IMR-90 (cell line): ENCODE measurements at regions not wholly inside any gene's neighbourhood (a gene's known extent, or its start where the extent isn't known, plus 50 kb on each side); places are given as distances from the start of the nearest gene placed in this dataset.

Experiments
- ATAC-seq: fragments of 200-7000 bp; cut with Tn5 transposase; 2 replicates; pipeline ENCODE4 v1.9.1; 2020; ENCODE audit warnings: low read depth, mild to moderate bottlenecking, moderate library complexity
- BruUV-seq: library from RNA; stranded (reverse); fragments of 400-500 nt; replicated peaks from 2 replicates; lab custom pipeline; 2021; lab: Mats Ljungman, UMichigan
- CTCF ChIA-PET: fragments of 300-600 bp; formaldehyde crosslinking; extraction: SDS; loops from one replicate; lab custom pipeline; 2021; ENCODE audit warnings: antibody characterized with exemption; lab: Yijun Ruan, JAX
- POLR2A ChIA-PET: fragments of 300-600 bp; sonication (Branson Sonifier 250); formaldehyde crosslinking; loops from one replicate; lab custom pipeline; 2022; ENCODE audit warnings: antibody characterized with exemption; ENCODE audit not compliant: unreplicated experiment; lab: Charles Lee
- DNase-seq: peaks from one replicate; pipeline ENCODE4 v3.0.0; 2013
- H2AFZ ChIP-seq: replicated peaks from 2 replicates; pipeline ENCODE3; 2013; ENCODE audit warnings: low read length, mild to moderate bottlenecking; ENCODE audit not compliant: poor library complexity
- H2AK5ac ChIP-seq: 2 replicates; pipeline ENCODE4 v1.6.1; 2013; ENCODE audit warnings: low read depth, low read length, inconsistent platforms
- H2AK9ac ChIP-seq: replicated peaks from 2 replicates; pipeline ENCODE3; 2013; ENCODE audit warnings: mild to moderate bottlenecking, low read depth, low read length, moderate library complexity; ENCODE audit not compliant: poor library complexity
- H2BK120ac ChIP-seq: 2 replicates; pipeline ENCODE4 v1.6.1; 2013; ENCODE audit warnings: low read depth, low read length, inconsistent platforms
- H2BK15ac ChIP-seq: 3 replicates; pipeline ENCODE4 v1.6.1; 2013; ENCODE audit warnings: low read depth, low read length, inconsistent platforms
- H2BK20ac ChIP-seq: 2 replicates; pipeline ENCODE4 v1.6.1; 2013; ENCODE audit warnings: low read depth, mild to moderate bottlenecking, inconsistent platforms, low read length, moderate library complexity
- H2BK5ac ChIP-seq: 2 replicates; pipeline ENCODE4 v1.6.1; 2013; ENCODE audit warnings: mild to moderate bottlenecking, low read depth, low read length, inconsistent platforms; ENCODE audit not compliant: poor library complexity, severe bottlenecking
- H3K14ac ChIP-seq: replicated peaks from 2 replicates; pipeline ENCODE4 v1.6.1; 2013; ENCODE audit warnings: low read depth, low read length, inconsistent platforms
- H3K18ac ChIP-seq: 2 replicates; pipeline ENCODE4 v1.6.1; 2013; ENCODE audit warnings: low read depth, low read length, control low read depth
- H3K23ac ChIP-seq: 2 replicates; pipeline ENCODE4 v1.6.1; 2013; ENCODE audit warnings: low read depth, low read length, inconsistent platforms
- H3K27ac ChIP-seq: 2 replicates; pipeline ENCODE4 v1.5.1; 2013; ENCODE audit warnings: mild to moderate bottlenecking, control low read depth, low read length; ENCODE audit not compliant: insufficient read depth
- H3K27me3 ChIP-seq: 2 replicates; pipeline ENCODE4 v1.6.1; 2013; ENCODE audit warnings: low read length; ENCODE audit not compliant: control insufficient read depth, insufficient read depth
- H3K36me3 ChIP-seq: 2 replicates; pipeline ENCODE4 v1.6.1; 2013; ENCODE audit warnings: low read length, mixed read lengths; ENCODE audit not compliant: control insufficient read depth, insufficient read depth
- H3K4ac ChIP-seq: 2 replicates; pipeline ENCODE4 v1.6.1; 2013; ENCODE audit warnings: low read depth, low read length, inconsistent platforms
- H3K4me1 ChIP-seq: 2 replicates; pipeline ENCODE4 v1.6.1; 2013; ENCODE audit warnings: low read length, mixed read lengths; ENCODE audit not compliant: control insufficient read depth, insufficient read depth
- H3K4me2 ChIP-seq: 2 replicates; pipeline ENCODE4 v1.6.1; 2013; ENCODE audit warnings: low read depth, mild to moderate bottlenecking, control low read depth, low read length, moderate library complexity
- H3K4me3 ChIP-seq: 2 replicates; pipeline ENCODE4 v1.5.1; 2013; ENCODE audit warnings: low read depth, mild to moderate bottlenecking, control low read depth, low read length, moderate library complexity; ENCODE audit not compliant: insufficient read depth
- H3K56ac ChIP-seq: 2 replicates; pipeline ENCODE4 v1.6.1; 2013; ENCODE audit warnings: low read length, inconsistent platforms; ENCODE audit not compliant: insufficient read depth; ENCODE audit errors: extremely low read depth
- H3K79me1 ChIP-seq, 2 experiments: 2 replicates each; pipeline ENCODE4 v1.6.1; 2013; ENCODE audit warnings: low read length in 2 of 2, inconsistent platforms in 1 of 2, low read depth in 1 of 2
- H3K9ac ChIP-seq: 2 replicates; pipeline ENCODE4 v1.6.1; 2013; ENCODE audit warnings: low read depth, low read length, control low read depth
- H3K9me1 ChIP-seq: 2 replicates; pipeline ENCODE4 v1.6.1; 2013; ENCODE audit warnings: low read length, inconsistent platforms; ENCODE audit not compliant: insufficient read depth
- H3K9me3 ChIP-seq: 2 replicates; pipeline ENCODE4 v1.6.1; 2013; ENCODE audit warnings: low read length; ENCODE audit not compliant: control insufficient read depth, insufficient read depth
- H4K20me1 ChIP-seq: 2 replicates; pipeline ENCODE4 v1.6.1; 2013; ENCODE audit warnings: low read length, inconsistent platforms; ENCODE audit not compliant: insufficient read depth
- H4K5ac ChIP-seq: 2 replicates; pipeline ENCODE4 v1.6.1; 2013; ENCODE audit warnings: mild to moderate bottlenecking, low read depth, low read length, control low read depth
- H4K8ac ChIP-seq, 2 experiments: 2 replicates each; pipeline ENCODE4 v1.6.1; 2013; ENCODE audit warnings: low read depth in 2 of 2, low read length in 2 of 2, control low read depth in 1 of 2, inconsistent platforms in 1 of 2
- H4K91ac ChIP-seq: 2 replicates; pipeline ENCODE4 v1.6.1; 2013; ENCODE audit warnings: low read depth, low read length, inconsistent platforms; ENCODE audit not compliant: insufficient read depth
- BHLHE40 ChIP-seq: fragments of 150-350 bp; IDR thresholded peaks from 2 replicates; pipeline ENCODE4 v1.6.1; 2016; ENCODE audit warnings: mild to moderate bottlenecking, low read depth, low read length
- CEBPB ChIP-seq: IDR thresholded peaks from 2 replicates; pipeline ENCODE4 v1.6.1; 2012; ENCODE audit warnings: low read depth, low read length, improper control_type of control experiment
- CHD1 ChIP-seq: IDR thresholded peaks from 2 replicates; pipeline ENCODE4 v1.6.1; 2012; ENCODE audit warnings: low read depth, low read length, improper control_type of control experiment
- FOS ChIP-seq: fragments of 150-350 bp; IDR thresholded peaks from 2 replicates; pipeline ENCODE4 v1.6.1; 2016; ENCODE audit warnings: low read depth, low read length
- MAFK ChIP-seq: IDR thresholded peaks from 2 replicates; pipeline ENCODE4 v1.6.1; 2012; ENCODE audit warnings: low read depth, low read length, improper control_type of control experiment
- MAZ ChIP-seq: IDR thresholded peaks from 2 replicates; pipeline ENCODE4 v1.6.1; 2012; ENCODE audit warnings: low read depth, mild to moderate bottlenecking, low read length, improper control_type of control experiment, moderate library complexity, borderline replicate concordance
- MXI1 ChIP-seq: IDR thresholded peaks from 2 replicates; pipeline ENCODE4 v1.6.1; 2012; ENCODE audit warnings: low read depth, mild to moderate bottlenecking, low read length, moderate library complexity, borderline replicate concordance
- NFE2L2 ChIP-seq: fragments of 150-350 bp; IDR thresholded peaks from 2 replicates; pipeline ENCODE4 v1.6.1; 2016; ENCODE audit warnings: low read depth, mild to moderate bottlenecking, low read length
- POLR2A ChIP-seq: IDR thresholded peaks from 2 replicates; pipeline ENCODE4 v1.6.1; 2012; ENCODE audit warnings: mild to moderate bottlenecking, low read depth, low read length
- RAD21 ChIP-seq: IDR thresholded peaks from 2 replicates; pipeline ENCODE4 v1.6.1; 2012; ENCODE audit warnings: low read length, improper control_type of control experiment
- RCOR1 ChIP-seq: IDR thresholded peaks from 2 replicates; pipeline ENCODE4 v1.6.1; 2012; ENCODE audit warnings: mild to moderate bottlenecking, low read length, improper control_type of control experiment; ENCODE audit not compliant: insufficient replicate concordance
- RFX5 ChIP-seq: IDR thresholded peaks from 2 replicates; pipeline ENCODE4 v1.8.0; 2012; ENCODE audit warnings: low read depth, mild to moderate bottlenecking, low read length, moderate library complexity
- SMC3 ChIP-seq: fragments of 150-350 bp; IDR thresholded peaks from 2 replicates; pipeline ENCODE4 v1.6.1; 2016; ENCODE audit warnings: low read depth, mild to moderate bottlenecking, antibody characterized with exemption, low read length, moderate library complexity
- WGBS, 2 experiments: methylation state at CpG; one replicate each; pipeline versions ENCODE4 v1.1.5 to v1.1.7; 2013; ENCODE audit warnings: missing lambda C conversion rate in 2 of 2; ENCODE audit not compliant: insufficient read length in 1 of 2; ENCODE audit errors: extremely low coverage in 2 of 2; 5-methylcytosine and 5-hydroxymethylcytosine counted together
- dilution Hi-C: fragments of 300-500 bp; cut with HindIII; formaldehyde crosslinking; loops from one replicate; pipeline ENCODE4 v1.14.3; 2018; ENCODE audit warnings: low sequenced_read_pairs; ENCODE audit not compliant: unreplicated experiment
- in situ Hi-C: fragments of 300-500 bp; cut with MboI; formaldehyde crosslinking; loops from 3 replicates; pipeline ENCODE4 v1.14.3; 2019; ENCODE audit warnings: low sequenced_read_pairs, inconsistent platforms, mixed read lengths
- intact Hi-C: fragments of 100-400 bp; cut with micrococcal nuclease; formaldehyde crosslinking; loops from 2 replicates; pipeline ENCODE4 v1.10.0; 2022
- TF ChIP-seq, protein P1 (sequence below): conservative IDR thresholded peaks from 2 replicates; pipeline ENCODE4 v1.5.1; 2012; ENCODE audit warnings: mild to moderate bottlenecking, low read depth, low read length, improper control_type of control experiment
- TF ChIP-seq, protein P2 (sequence below): fragments of 150-350 bp; IDR thresholded peaks from 2 replicates; pipeline ENCODE4 v1.6.1; 2016; ENCODE audit warnings: low read depth, mild to moderate bottlenecking, low read length, moderate library complexity, borderline replicate concordance

DNA sequence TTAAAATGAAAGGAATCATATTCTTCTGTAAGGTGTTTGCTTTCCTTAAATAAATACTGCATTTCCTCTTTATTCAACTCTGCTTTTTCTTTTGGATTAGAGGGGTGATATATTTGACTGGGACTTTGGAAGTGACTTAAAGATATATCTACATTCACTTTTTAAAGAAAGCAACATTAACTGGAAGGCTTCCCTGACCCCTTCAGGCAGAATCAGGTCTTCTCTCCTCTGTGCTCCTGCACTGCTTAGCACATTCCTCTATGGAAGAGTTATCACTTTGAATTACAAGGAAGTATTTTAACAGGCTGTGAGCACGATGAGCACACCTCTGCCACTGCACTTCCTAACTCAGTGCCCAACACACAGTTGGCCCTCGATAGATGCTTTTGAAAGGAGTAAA lies 59.2 kb upstream of the POU3F2 start:
- Histone ChIP-seq H3K23ac (no peak overlapping the region), H3K4me2 (no peak overlapping the region), H3K79me1 (no peaks in the 10 kb centered on the region), H3K9me1 (no peaks in the 10 kb centered on the region), H4K5ac (no peak overlapping the region), H3K18ac (no peak overlapping the region), H3K4me3 (no peak overlapping the region), H3K27me3 (no peaks in the 10 kb centered on the region), H4K8ac (no peak overlapping the region), H3K9ac (no peak overlapping the region), H2BK20ac (no peak overlapping the region), H3K4me1 (no peaks in the 10 kb centered on the region), H2AK9ac (no peak overlapping the region), H2BK120ac (no peak overlapping the region), H2AK5ac (no peak overlapping the region), H2BK5ac (no peak overlapping the region), H3K9me3 (no peaks in the 10 kb centered on the region), H3K56ac (no peak overlapping the region), H2BK15ac (no peak overlapping the region), H3K4ac (no peak overlapping the region), H3K14ac (no peak overlapping the region), H3K36me3 (no peaks in the 10 kb centered on the region), H4K20me1 (no peaks in the 10 kb centered on the region), H4K91ac (no peak overlapping the region), H3K27ac (no peak overlapping the region), H2AFZ (no peak overlapping the region)
- dilution Hi-C loops = no loop called here
- BruUV-seq = no TSS peak
- TF ChIP-seq POLR2A (no peak), FOS (no peak), MXI1 (no peak), CHD1 (no peak), RFX5 (no peak), BHLHE40 (no peak), RAD21 (no peak), MAFK (no peak), NFE2L2 (no peak), CEBPB (no peak), SMC3 (no peak), RCOR1 (no peak), MAZ (no peak)
- TF ChIP-seq, protein P1, sequence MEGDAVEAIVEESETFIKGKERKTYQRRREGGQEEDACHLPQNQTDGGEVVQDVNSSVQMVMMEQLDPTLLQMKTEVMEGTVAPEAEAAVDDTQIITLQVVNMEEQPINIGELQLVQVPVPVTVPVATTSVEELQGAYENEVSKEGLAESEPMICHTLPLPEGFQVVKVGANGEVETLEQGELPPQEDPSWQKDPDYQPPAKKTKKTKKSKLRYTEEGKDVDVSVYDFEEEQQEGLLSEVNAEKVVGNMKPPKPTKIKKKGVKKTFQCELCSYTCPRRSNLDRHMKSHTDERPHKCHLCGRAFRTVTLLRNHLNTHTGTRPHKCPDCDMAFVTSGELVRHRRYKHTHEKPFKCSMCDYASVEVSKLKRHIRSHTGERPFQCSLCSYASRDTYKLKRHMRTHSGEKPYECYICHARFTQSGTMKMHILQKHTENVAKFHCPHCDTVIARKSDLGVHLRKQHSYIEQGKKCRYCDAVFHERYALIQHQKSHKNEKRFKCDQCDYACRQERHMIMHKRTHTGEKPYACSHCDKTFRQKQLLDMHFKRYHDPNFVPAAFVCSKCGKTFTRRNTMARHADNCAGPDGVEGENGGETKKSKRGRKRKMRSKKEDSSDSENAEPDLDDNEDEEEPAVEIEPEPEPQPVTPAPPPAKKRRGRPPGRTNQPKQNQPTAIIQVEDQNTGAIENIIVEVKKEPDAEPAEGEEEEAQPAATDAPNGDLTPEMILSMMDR = no peak
- TF ChIP-seq, protein P2, sequence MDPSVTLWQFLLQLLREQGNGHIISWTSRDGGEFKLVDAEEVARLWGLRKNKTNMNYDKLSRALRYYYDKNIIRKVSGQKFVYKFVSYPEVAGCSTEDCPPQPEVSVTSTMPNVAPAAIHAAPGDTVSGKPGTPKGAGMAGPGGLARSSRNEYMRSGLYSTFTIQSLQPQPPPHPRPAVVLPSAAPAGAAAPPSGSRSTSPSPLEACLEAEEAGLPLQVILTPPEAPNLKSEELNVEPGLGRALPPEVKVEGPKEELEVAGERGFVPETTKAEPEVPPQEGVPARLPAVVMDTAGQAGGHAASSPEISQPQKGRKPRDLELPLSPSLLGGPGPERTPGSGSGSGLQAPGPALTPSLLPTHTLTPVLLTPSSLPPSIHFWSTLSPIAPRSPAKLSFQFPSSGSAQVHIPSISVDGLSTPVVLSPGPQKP = no peak
- intact Hi-C loops = no loop called here
- ATAC-seq = no peak
- CTCF ChIA-PET = no interaction called here
- no peak for DNase-seq
- POLR2A ChIA-PET = no interaction called here
- in situ Hi-C loops = no loop called here
- WGBS, 2 experiments = no CpG with 5 or more reads among the region's 2 CpGs
